ENCODE measurements at regions not wholly inside any gene's neighbourhood (a gene's known extent, or its start where the extent isn't known, plus 50 kb on each side); places are given as distances from the start of the nearest gene placed in this dataset.
"Not testable (repeated sequence)": the region's sequence is repeated elsewhere in the genome, so short reads cannot be mapped to it uniquely, and the experiment has no call there.

DNA sequence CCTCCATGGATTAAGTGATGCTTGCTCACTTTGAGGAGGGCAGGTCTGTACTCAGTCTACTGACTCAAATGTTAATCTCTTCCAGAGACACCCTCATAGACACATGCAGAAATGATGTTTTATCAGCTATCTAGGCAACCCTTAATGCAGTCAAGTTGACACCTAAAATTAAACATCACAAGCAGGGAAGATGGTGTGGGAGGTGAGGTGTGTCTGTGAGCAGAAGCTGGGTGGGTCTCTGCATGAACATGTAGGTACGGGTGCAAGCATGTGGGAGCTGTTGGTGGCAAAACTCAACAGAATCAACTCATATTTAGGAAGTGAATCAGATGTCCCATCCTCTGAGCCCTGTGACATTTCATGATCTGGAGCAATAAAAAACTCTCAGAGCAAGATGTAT lies 249.2 kb upstream of the SGCG start:
- no peak overlapping the region for H3K4me3 ChIP-seq (ENCODE audit: control insufficient read depth in 1 of 7, extremely low read depth in 1 of 7, insufficient read depth in 4 of 7, low read depth in 2 of 7, low read length in 6 of 7)
- ChIA-PET POLR2A (no interaction called here), CTCF (no interaction called here)
- WGBS (ENCODE audit: insufficient coverage): no CpG with 5 or more reads among the region's 1 CpG
- peaks cover 0 to 4% (median 0%) of the 10 kb centered on the region in 5 experiments for H3K27me3 ChIP-seq (replicated peaks in 2 of 5; ENCODE audit: control insufficient read depth in 4 of 5, insufficient read depth in 5 of 5, low read length in 4 of 5)
- H3K36me3 ChIP-seq (ENCODE audit: control insufficient read depth in 4 of 4, insufficient read depth in 4 of 4, low read length in 3 of 4): no peaks in the 10 kb centered on the region
- no peak for DNase-seq
- H3K27ac ChIP-seq (ENCODE audit: insufficient read depth in 1 of 2, low read depth in 1 of 2, low read length in 2 of 2, poor library complexity in 1 of 2, severe bottlenecking in 2 of 2): no peak overlapping the region
- peaks cover 0 to 6% (median 0%) of the 10 kb centered on the region in 5 experiments for H3K9me3 ChIP-seq (ENCODE audit: control extremely low read depth in 1 of 5, control insufficient read depth in 4 of 5, insufficient read depth in 2 of 5, low read depth in 1 of 5, low read length in 4 of 5)
- H3K4me1 ChIP-seq (ENCODE audit: control extremely low read depth in 1 of 4, control insufficient read depth in 4 of 4, insufficient read depth in 4 of 4, low read length in 3 of 4): peaks cover 0 to 12% (median under 1%) of the 10 kb centered on the region in 4 experiments

DNA sequence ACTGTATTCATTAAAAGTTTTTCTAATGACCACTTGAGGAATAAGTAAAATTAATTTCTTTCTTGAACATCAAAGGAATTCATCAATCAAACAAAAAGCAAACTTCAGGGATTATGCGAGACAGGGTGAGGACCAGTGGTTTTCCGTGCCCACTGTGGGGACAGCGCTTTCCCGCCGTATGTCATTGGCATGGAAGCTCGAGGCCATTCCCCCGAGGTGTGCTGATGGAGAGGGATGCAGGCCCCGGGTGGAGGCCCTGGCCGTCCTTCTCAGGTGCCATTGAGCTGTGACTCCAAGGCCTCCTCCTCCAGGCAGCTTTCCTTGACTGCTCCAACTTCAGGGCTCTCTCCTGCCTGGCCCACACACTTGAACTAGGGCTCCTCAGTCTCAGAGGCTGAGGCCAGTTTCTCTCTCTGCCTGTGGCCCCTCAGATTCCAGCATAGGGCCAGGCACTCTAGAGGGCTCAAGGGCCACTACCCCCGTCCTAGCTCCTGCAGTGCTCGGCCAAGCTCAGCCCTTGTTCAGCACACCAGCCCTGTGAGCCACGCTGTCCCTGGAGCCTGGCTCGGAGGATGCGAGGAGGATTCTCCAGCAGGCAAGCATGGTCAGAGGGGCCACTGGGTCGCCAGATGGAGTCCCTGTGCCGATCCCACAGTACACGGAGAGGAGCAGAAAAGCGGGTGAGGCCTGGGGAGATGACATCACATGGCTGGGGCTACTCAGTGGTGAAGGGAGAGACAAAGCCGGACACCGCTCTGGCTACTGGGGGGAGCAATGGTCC lies 248.0 kb upstream of the SGCG start:
- 96% methylated on average over 18 of the region's 20 CpGs for WGBS (ENCODE audit: insufficient coverage)
- H3K9me3 ChIP-seq (ENCODE audit: control extremely low read depth in 1 of 5, control insufficient read depth in 4 of 5, insufficient read depth in 2 of 5, low read depth in 1 of 5, low read length in 4 of 5); H3K4me3 ChIP-seq (ENCODE audit: control insufficient read depth in 1 of 7, extremely low read depth in 1 of 7, insufficient read depth in 4 of 7, low read depth in 2 of 7, low read length in 6 of 7); H3K27me3 ChIP-seq (replicated peaks in 2 of 5; ENCODE audit: control insufficient read depth in 4 of 5, insufficient read depth in 5 of 5, low read length in 4 of 5); H3K4me1 ChIP-seq (ENCODE audit: control extremely low read depth in 1 of 4, control insufficient read depth in 4 of 4, insufficient read depth in 4 of 4, low read length in 3 of 4); DNase-seq; H3K36me3 ChIP-seq (ENCODE audit: control insufficient read depth in 4 of 4, insufficient read depth in 4 of 4, low read length in 3 of 4); POLR2A ChIA-PET; H3K27ac ChIP-seq (ENCODE audit: insufficient read depth in 1 of 2, low read depth in 1 of 2, low read length in 2 of 2, poor library complexity in 1 of 2, severe bottlenecking in 2 of 2): not testable (repeated sequence)
- CTCF ChIA-PET: interaction anchor here (0.7 kb wide), 1 partner anchor 1426 kb away, joined by 3 read pairs; no protein-coding TSS in a partner anchor

DNA sequence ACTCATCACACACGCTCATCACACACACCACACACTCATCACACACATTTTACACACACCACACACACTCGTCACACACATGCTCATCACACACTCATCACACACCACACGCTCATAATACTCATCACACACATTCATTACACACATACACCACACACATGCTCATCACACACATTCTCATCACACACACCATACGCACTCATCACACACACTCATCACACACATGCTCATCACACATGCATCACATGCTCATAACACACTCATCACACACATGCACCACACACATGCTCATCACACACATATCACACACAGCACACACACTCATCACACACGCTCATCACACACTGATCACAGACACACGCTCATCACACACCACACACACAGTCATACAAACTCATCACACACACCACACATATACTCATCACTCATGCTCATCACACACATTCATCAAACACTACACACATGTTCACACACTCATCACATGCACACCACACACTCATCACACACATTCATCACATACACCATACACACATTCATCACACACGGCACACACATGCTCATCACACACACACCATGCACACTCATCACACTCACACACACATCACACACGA lies 247.1 kb upstream of the SGCG start:
- no peak for DNase-seq
- Histone ChIP-seq H3K27me3 (replicated peaks in 2 of 5; ENCODE audit: control insufficient read depth in 4 of 5, insufficient read depth in 5 of 5, low read length in 4 of 5) (no peaks in the 10 kb centered on the region), H3K9me3 (ENCODE audit: control extremely low read depth in 1 of 5, control insufficient read depth in 4 of 5, insufficient read depth in 2 of 5, low read depth in 1 of 5, low read length in 4 of 5) (peaks cover 0 to 6% (median 0%) of the 10 kb centered on the region in 5 experiments), H3K4me1 (ENCODE audit: control extremely low read depth in 1 of 4, control insufficient read depth in 4 of 4, insufficient read depth in 4 of 4, low read length in 3 of 4) (no peaks in the 10 kb centered on the region), H3K36me3 (ENCODE audit: control insufficient read depth in 4 of 4, insufficient read depth in 4 of 4, low read length in 3 of 4) (no peaks in the 10 kb centered on the region), H3K4me3 (ENCODE audit: control insufficient read depth in 1 of 7, extremely low read depth in 1 of 7, insufficient read depth in 4 of 7, low read depth in 2 of 7, low read length in 6 of 7) (no peak overlapping the region), H3K27ac (ENCODE audit: insufficient read depth in 1 of 2, low read depth in 1 of 2, low read length in 2 of 2, poor library complexity in 1 of 2, severe bottlenecking in 2 of 2) (no peak overlapping the region)
- WGBS (ENCODE audit: insufficient coverage): 97% methylated on average over 7 of the region's 8 CpGs
- CTCF ChIA-PET: no interaction called here
- POLR2A ChIA-PET: no interaction called here

DNA sequence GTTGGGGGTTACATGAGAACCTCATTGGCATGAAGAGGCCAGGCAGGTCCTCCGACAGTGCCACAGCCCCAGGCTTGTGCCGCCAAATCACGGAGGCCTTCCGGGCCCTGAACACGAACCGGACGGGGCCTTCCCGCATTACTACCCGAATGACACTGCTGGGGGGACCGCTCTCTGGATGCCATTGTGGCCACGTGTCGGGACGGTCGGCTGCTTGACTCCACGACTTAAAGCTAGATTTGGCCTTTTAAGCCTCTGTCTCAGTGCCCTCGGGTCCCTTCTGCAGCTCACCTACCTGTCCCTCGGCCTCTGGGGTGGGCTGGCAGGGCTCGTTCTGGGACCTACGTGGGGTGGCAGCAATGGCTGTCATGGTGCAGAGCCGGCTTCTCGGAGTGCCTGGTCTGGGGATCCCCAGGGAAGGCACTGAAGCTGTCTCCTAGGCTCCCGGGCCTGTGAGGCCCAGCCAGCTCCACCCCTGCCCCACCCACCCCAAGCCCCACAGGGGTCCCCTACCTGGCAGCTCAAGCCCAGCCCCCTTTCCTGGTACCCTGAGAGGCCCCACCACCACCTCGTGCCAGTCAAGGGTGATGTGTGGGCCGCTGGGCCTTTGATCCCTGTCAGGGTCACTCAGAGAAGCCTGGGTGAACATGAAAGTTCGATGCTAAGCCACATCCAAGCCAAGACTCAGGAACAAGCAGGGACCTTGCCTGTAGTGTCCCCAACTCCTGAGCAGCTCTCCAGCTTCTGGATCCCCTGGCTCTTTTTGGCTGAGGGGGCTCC lies 245.8 kb upstream of the SGCG start:
- CTCF ChIA-PET: no interaction called here
- peaks cover 0 to 6% (median 0%) of the 10 kb centered on the region in 5 experiments for H3K9me3 ChIP-seq (ENCODE audit: control extremely low read depth in 1 of 5, control insufficient read depth in 4 of 5, insufficient read depth in 2 of 5, low read depth in 1 of 5, low read length in 4 of 5)
- WGBS (ENCODE audit: insufficient coverage): 93% methylated on average over 24 of the region's 25 CpGs
- no peaks in the 10 kb centered on the region for H3K4me1 ChIP-seq (ENCODE audit: control extremely low read depth in 1 of 4, control insufficient read depth in 4 of 4, insufficient read depth in 4 of 4, low read length in 3 of 4)
- POLR2A ChIA-PET: no interaction called here
- H3K36me3 ChIP-seq (ENCODE audit: control insufficient read depth in 4 of 4, insufficient read depth in 4 of 4, low read length in 3 of 4): no peaks in the 10 kb centered on the region
- H3K27me3 ChIP-seq (replicated peaks in 2 of 5; ENCODE audit: control insufficient read depth in 4 of 5, insufficient read depth in 5 of 5, low read length in 4 of 5): no peaks in the 10 kb centered on the region
- H3K27ac ChIP-seq (ENCODE audit: insufficient read depth in 1 of 2, low read depth in 1 of 2, low read length in 2 of 2, poor library complexity in 1 of 2, severe bottlenecking in 2 of 2): no peak overlapping the region
- H3K4me3 ChIP-seq (ENCODE audit: control insufficient read depth in 1 of 7, extremely low read depth in 1 of 7, insufficient read depth in 4 of 7, low read depth in 2 of 7, low read length in 6 of 7): no peak overlapping the region
- no peak for DNase-seq

DNA sequence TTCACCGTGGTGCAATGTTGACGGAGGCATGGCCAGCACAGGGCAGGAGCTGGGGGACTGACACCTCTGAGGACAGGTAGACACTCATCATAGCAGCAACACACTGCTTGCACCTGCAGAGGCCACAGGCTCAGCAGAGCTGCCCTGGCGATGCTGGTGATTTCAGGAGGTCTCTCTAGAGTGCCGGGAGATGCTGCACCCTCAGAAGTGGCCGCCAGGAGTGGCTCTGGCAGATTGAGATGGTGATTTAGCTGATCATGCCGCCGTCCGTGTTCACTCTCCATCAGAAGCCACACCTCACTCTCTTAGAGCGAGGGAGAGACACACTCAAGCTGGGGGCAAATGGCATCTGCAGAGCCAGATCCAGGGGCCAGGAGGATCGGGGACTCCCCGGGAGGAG lies 244.6 kb upstream of the SGCG start:
- ChIA-PET POLR2A (no interaction called here), CTCF (no interaction called here)
- Histone ChIP-seq H3K27ac (ENCODE audit: insufficient read depth in 1 of 2, low read depth in 1 of 2, low read length in 2 of 2, poor library complexity in 1 of 2, severe bottlenecking in 2 of 2) (no peak overlapping the region), H3K27me3 (replicated peaks in 2 of 5; ENCODE audit: control insufficient read depth in 4 of 5, insufficient read depth in 5 of 5, low read length in 4 of 5) (no peaks in the 10 kb centered on the region), H3K4me1 (ENCODE audit: control extremely low read depth in 1 of 4, control insufficient read depth in 4 of 4, insufficient read depth in 4 of 4, low read length in 3 of 4) (no peaks in the 10 kb centered on the region), H3K4me3 (ENCODE audit: control insufficient read depth in 1 of 7, extremely low read depth in 1 of 7, insufficient read depth in 4 of 7, low read depth in 2 of 7, low read length in 6 of 7) (no peak overlapping the region), H3K36me3 (ENCODE audit: control insufficient read depth in 4 of 4, insufficient read depth in 4 of 4, low read length in 3 of 4) (no peaks in the 10 kb centered on the region), H3K9me3 (ENCODE audit: control extremely low read depth in 1 of 5, control insufficient read depth in 4 of 5, insufficient read depth in 2 of 5, low read depth in 1 of 5, low read length in 4 of 5) (no peaks in the 10 kb centered on the region)
- 88% methylated on average over 8 of the region's 11 CpGs for WGBS (ENCODE audit: insufficient coverage)
- DNase-seq: no peak

GRCh38 chr13:22937241-22937640 lies 243.5 kb upstream of the SGCG start:
- Histone ChIP-seq H3K27me3 (replicated peaks in 2 of 5; ENCODE audit: control insufficient read depth in 4 of 5, insufficient read depth in 5 of 5, low read length in 4 of 5) (no peaks in the 10 kb centered on the region), H3K4me1 (ENCODE audit: control extremely low read depth in 1 of 4, control insufficient read depth in 4 of 4, insufficient read depth in 4 of 4, low read length in 3 of 4) (no peaks in the 10 kb centered on the region), H3K36me3 (ENCODE audit: control insufficient read depth in 4 of 4, insufficient read depth in 4 of 4, low read length in 3 of 4) (no peaks in the 10 kb centered on the region), H3K4me3 (ENCODE audit: control insufficient read depth in 1 of 7, extremely low read depth in 1 of 7, insufficient read depth in 4 of 7, low read depth in 2 of 7, low read length in 6 of 7) (no peak overlapping the region), H3K27ac (ENCODE audit: insufficient read depth in 1 of 2, low read depth in 1 of 2, low read length in 2 of 2, poor library complexity in 1 of 2, severe bottlenecking in 2 of 2) (no peak overlapping the region), H3K9me3 (ENCODE audit: control extremely low read depth in 1 of 5, control insufficient read depth in 4 of 5, insufficient read depth in 2 of 5, low read depth in 1 of 5, low read length in 4 of 5) (no peaks in the 10 kb centered on the region)
- DNase-seq: no peak
- WGBS (ENCODE audit: insufficient coverage): 97% methylated on average over 13 of the region's 13 CpGs
- ChIA-PET CTCF (no interaction called here), POLR2A (no interaction called here)

DNA sequence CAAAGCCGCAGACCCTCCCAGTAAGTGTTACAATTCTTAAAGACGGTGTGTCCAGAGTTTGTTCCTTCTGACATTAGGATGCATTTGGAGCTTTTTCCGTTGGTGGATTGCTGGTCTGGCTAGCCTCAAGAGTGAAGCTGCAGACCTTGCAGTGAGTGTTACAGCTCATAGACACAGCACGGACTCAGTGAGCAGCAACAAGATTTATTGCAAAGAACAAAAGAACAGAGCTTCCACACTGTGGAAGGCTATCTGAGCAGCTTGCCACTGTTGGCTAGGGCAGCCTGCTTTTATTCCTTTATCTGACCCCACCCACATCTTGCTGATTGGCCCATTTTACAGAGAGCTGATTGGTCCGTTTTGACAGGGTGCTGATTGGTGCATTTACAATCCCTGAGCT lies 242.8 kb upstream of the SGCG start:
- WGBS (ENCODE audit: insufficient coverage): 100% methylated on average over 4 of the region's 5 CpGs
- Histone ChIP-seq H3K4me1 (ENCODE audit: control extremely low read depth in 1 of 4, control insufficient read depth in 4 of 4, insufficient read depth in 4 of 4, low read length in 3 of 4) (no peaks in the 10 kb centered on the region), H3K27ac (ENCODE audit: insufficient read depth in 1 of 2, low read depth in 1 of 2, low read length in 2 of 2, poor library complexity in 1 of 2, severe bottlenecking in 2 of 2) (no peak overlapping the region), H3K27me3 (replicated peaks in 2 of 5; ENCODE audit: control insufficient read depth in 4 of 5, insufficient read depth in 5 of 5, low read length in 4 of 5) (no peaks in the 10 kb centered on the region), H3K36me3 (ENCODE audit: control insufficient read depth in 4 of 4, insufficient read depth in 4 of 4, low read length in 3 of 4) (no peaks in the 10 kb centered on the region), H3K4me3 (ENCODE audit: control insufficient read depth in 1 of 7, extremely low read depth in 1 of 7, insufficient read depth in 4 of 7, low read depth in 2 of 7, low read length in 6 of 7) (no peak overlapping the region), H3K9me3 (ENCODE audit: control extremely low read depth in 1 of 5, control insufficient read depth in 4 of 5, insufficient read depth in 2 of 5, low read depth in 1 of 5, low read length in 4 of 5) (no peaks in the 10 kb centered on the region)
- CTCF ChIA-PET: no interaction called here
- POLR2A ChIA-PET: no interaction called here
- DNase-seq: no peak

All from common myeloid progenitor, CD34-positive (primary cell).